ENCODE measurements at regions not wholly inside any gene's neighbourhood (a gene's known extent, or its start where the extent isn't known, plus 50 kb on each side); places are given as distances from the start of the nearest gene placed in this dataset.

GRCh38 chr5:57859626-57860025 lies 377.0 kb upstream of the ACTBL2 start:
- TF ChIP-seq RXRA (IDR thresholded peaks at IDR 0.05) (no peak), HNF4G (IDR thresholded peaks at IDR 0.05) (no peak), NR2F2 (IDR thresholded peaks at IDR 0.05) (no peak), RAD21 (IDR thresholded peaks at IDR 0.05) (no peak), YY1 (IDR thresholded peaks at IDR 0.05) (no peak), ZBTB33 (IDR thresholded peaks at IDR 0.05) (no peak), FOXA1 (IDR thresholded peaks at IDR 0.05) (no peak), EGR1 (IDR thresholded peaks at IDR 0.05; ENCODE audit: low read depth in 2 of 2) (no peak), GABPA (IDR thresholded peaks at IDR 0.05 in 1 of 2, conservative IDR thresholded peaks at IDR 0.05 in 1 of 2) (no peak), MAX (IDR thresholded peaks at IDR 0.05) (no peak), SP1 (IDR thresholded peaks at IDR 0.05) (no peak), TAF1 (conservative IDR thresholded peaks at IDR 0.05) (no peak), JUND (IDR thresholded peaks at IDR 0.05) (no peak)
- TF ChIP-seq, protein P1, sequence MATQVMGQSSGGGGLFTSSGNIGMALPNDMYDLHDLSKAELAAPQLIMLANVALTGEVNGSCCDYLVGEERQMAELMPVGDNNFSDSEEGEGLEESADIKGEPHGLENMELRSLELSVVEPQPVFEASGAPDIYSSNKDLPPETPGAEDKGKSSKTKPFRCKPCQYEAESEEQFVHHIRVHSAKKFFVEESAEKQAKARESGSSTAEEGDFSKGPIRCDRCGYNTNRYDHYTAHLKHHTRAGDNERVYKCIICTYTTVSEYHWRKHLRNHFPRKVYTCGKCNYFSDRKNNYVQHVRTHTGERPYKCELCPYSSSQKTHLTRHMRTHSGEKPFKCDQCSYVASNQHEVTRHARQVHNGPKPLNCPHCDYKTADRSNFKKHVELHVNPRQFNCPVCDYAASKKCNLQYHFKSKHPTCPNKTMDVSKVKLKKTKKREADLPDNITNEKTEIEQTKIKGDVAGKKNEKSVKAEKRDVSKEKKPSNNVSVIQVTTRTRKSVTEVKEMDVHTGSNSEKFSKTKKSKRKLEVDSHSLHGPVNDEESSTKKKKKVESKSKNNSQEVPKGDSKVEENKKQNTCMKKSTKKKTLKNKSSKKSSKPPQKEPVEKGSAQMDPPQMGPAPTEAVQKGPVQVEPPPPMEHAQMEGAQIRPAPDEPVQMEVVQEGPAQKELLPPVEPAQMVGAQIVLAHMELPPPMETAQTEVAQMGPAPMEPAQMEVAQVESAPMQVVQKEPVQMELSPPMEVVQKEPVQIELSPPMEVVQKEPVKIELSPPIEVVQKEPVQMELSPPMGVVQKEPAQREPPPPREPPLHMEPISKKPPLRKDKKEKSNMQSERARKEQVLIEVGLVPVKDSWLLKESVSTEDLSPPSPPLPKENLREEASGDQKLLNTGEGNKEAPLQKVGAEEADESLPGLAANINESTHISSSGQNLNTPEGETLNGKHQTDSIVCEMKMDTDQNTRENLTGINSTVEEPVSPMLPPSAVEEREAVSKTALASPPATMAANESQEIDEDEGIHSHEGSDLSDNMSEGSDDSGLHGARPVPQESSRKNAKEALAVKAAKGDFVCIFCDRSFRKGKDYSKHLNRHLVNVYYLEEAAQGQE (IDR thresholded peaks at IDR 0.05) = no peak
- TF ChIP-seq, protein P2, sequence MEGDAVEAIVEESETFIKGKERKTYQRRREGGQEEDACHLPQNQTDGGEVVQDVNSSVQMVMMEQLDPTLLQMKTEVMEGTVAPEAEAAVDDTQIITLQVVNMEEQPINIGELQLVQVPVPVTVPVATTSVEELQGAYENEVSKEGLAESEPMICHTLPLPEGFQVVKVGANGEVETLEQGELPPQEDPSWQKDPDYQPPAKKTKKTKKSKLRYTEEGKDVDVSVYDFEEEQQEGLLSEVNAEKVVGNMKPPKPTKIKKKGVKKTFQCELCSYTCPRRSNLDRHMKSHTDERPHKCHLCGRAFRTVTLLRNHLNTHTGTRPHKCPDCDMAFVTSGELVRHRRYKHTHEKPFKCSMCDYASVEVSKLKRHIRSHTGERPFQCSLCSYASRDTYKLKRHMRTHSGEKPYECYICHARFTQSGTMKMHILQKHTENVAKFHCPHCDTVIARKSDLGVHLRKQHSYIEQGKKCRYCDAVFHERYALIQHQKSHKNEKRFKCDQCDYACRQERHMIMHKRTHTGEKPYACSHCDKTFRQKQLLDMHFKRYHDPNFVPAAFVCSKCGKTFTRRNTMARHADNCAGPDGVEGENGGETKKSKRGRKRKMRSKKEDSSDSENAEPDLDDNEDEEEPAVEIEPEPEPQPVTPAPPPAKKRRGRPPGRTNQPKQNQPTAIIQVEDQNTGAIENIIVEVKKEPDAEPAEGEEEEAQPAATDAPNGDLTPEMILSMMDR (IDR thresholded peaks at IDR 0.05; ENCODE audit: low read depth, low read length, missing input control) = no peak
- H3K4me3 ChIP-seq (ENCODE audit: low read depth in 1 of 3, low read length in 3 of 3) = no peak overlapping the region
- no peak overlapping the region for H3K27ac ChIP-seq (ENCODE audit: low read depth in 1 of 2, low read length in 2 of 2)
- no peak overlapping the region for H3K9ac ChIP-seq (ENCODE audit: low read depth in 1 of 2, low read length in 2 of 2)
- no peaks in the 10 kb centered on the region for H3K27me3 ChIP-seq (ENCODE audit: control insufficient read depth in 4 of 4, insufficient read depth in 4 of 4, low read length in 3 of 4)
- 88% methylated on average over 3 of the region's 3 CpGs for WGBS
- no peaks in the 10 kb centered on the region for H3K9me3 ChIP-seq (ENCODE audit: control insufficient read depth in 4 of 4, low read length in 3 of 4)
- no peaks in the 10 kb centered on the region for H3K4me1 ChIP-seq (ENCODE audit: control insufficient read depth in 4 of 4, insufficient read depth in 4 of 4, low read length in 3 of 4)
- no peaks in the 10 kb centered on the region for H3K36me3 ChIP-seq (ENCODE audit: control insufficient read depth in 4 of 4, insufficient read depth in 3 of 4, low read depth in 1 of 4, low read length in 3 of 4)
- no peak for DNase-seq (ENCODE audit: low spot score)

GRCh38 chr5:57858905-57859304 lies 376.3 kb upstream of the ACTBL2 start:
- no peak for DNase-seq (ENCODE audit: low spot score)
- H3K27ac ChIP-seq (ENCODE audit: low read depth in 1 of 2, low read length in 2 of 2) = no peak overlapping the region
- no peaks in the 10 kb centered on the region for H3K4me1 ChIP-seq (ENCODE audit: control insufficient read depth in 4 of 4, insufficient read depth in 4 of 4, low read length in 3 of 4)
- no peak overlapping the region for H3K4me3 ChIP-seq (ENCODE audit: low read depth in 1 of 3, low read length in 3 of 3)
- no peak overlapping the region for H3K9ac ChIP-seq (ENCODE audit: low read depth in 1 of 2, low read length in 2 of 2)
- H3K27me3 ChIP-seq (ENCODE audit: control insufficient read depth in 4 of 4, insufficient read depth in 4 of 4, low read length in 3 of 4) = no peaks in the 10 kb centered on the region
- TF ChIP-seq EGR1 (IDR thresholded peaks at IDR 0.05; ENCODE audit: low read depth in 2 of 2) = no peak
- TF ChIP-seq YY1 (IDR thresholded peaks at IDR 0.05) = no peak
- no peak for TF ChIP-seq MAX (IDR thresholded peaks at IDR 0.05)
- no peak for TF ChIP-seq RXRA (IDR thresholded peaks at IDR 0.05)
- TF ChIP-seq HNF4A (conservative IDR thresholded peaks at IDR 0.05) = no peak
- TF ChIP-seq FOXA1 (IDR thresholded peaks at IDR 0.05) = no peak
- no peaks in the 10 kb centered on the region for H3K36me3 ChIP-seq (ENCODE audit: control insufficient read depth in 4 of 4, insufficient read depth in 3 of 4, low read depth in 1 of 4, low read length in 3 of 4)
- H3K9me3 ChIP-seq (ENCODE audit: control insufficient read depth in 4 of 4, low read length in 3 of 4) = no peaks in the 10 kb centered on the region

All from liver (tissue), 8 donors.